ENCODE measurements at regions not wholly inside any gene's neighbourhood (a gene's known extent, or its start where the extent isn't known, plus 50 kb on each side); places are given as distances from the start of the nearest gene placed in this dataset.

DNA sequence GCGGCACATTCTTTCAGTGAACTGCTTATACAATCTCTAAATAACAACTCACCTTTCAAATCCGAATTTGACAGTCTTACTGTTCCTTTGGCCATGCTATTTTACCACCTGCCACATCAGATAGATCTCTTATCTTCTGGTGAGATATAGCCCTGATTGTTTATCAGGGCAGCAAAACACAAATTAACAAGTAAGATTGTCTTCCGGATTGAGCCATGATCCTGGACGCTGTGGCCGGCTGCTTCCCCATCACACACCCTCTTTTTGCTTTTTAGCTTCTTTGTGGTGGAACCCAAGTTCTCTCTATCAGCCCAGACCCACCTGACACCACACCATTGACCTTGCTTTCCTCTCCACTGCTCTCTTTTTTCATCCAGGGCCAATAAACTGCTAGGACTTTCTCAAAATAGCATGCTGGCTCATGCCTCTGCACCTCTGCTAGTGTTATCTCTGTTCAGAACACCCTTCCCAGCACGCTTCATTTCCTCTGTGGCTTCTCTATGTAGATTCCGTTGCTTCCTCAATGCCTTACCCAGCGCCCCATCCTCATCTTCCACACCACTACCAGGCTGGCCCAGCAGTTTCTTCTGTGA is 111.8 kb upstream of the CNTNAP5 start:
- H3K4me3 ChIP-seq (ENCODE audit: low read depth, low read length): no peak overlapping the region
- no peaks in the 10 kb centered on the region for H3K27me3 ChIP-seq (ENCODE audit: control insufficient read depth, insufficient read depth, low read length)
- H3K4me1 ChIP-seq: peaks cover 2% of the 10 kb centered on the region
- no peaks in the 10 kb centered on the region for H3K36me3 ChIP-seq (ENCODE audit: control insufficient read depth, insufficient read depth, low read length)
- H3K27ac ChIP-seq: no peak overlapping the region
- H3K9me3 ChIP-seq (ENCODE audit: control insufficient read depth, low read length): no peaks in the 10 kb centered on the region
- no peak overlapping the region for H3K4me2 ChIP-seq (ENCODE audit: low read length)
- TF ChIP-seq, protein P1, sequence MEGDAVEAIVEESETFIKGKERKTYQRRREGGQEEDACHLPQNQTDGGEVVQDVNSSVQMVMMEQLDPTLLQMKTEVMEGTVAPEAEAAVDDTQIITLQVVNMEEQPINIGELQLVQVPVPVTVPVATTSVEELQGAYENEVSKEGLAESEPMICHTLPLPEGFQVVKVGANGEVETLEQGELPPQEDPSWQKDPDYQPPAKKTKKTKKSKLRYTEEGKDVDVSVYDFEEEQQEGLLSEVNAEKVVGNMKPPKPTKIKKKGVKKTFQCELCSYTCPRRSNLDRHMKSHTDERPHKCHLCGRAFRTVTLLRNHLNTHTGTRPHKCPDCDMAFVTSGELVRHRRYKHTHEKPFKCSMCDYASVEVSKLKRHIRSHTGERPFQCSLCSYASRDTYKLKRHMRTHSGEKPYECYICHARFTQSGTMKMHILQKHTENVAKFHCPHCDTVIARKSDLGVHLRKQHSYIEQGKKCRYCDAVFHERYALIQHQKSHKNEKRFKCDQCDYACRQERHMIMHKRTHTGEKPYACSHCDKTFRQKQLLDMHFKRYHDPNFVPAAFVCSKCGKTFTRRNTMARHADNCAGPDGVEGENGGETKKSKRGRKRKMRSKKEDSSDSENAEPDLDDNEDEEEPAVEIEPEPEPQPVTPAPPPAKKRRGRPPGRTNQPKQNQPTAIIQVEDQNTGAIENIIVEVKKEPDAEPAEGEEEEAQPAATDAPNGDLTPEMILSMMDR (IDR thresholded peaks at IDR 0.05): no peak
- H3K79me2 ChIP-seq: no peaks in the 10 kb centered on the region
- H3K9ac ChIP-seq: no peak overlapping the region
- H2AFZ ChIP-seq: no peak overlapping the region

DNA sequence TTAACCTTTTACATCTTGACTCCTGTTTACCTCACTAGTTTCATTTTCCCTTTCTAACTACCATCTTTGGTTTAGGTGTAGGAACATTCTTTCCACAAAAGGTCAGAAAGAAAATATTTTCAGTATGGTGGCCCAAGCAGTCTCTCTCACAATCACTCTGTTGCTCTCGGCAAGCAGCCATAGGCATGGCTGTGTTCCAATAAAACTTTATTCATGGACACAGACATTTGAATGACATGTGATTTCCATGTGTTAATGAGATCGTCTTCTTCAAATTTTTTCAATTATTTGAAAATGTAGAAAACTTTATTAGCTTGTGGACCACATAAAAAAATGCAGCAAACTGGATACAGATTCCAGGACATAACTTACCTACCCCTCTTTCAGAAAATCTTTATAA is 109.7 kb upstream of the CNTNAP5 start:
- Histone ChIP-seq H3K27ac (no peak overlapping the region), H3K4me1 (peaks cover 2% of the 10 kb centered on the region), H3K4me2 (ENCODE audit: low read length) (no peak overlapping the region), H3K36me3 (ENCODE audit: control insufficient read depth, insufficient read depth, low read length) (no peaks in the 10 kb centered on the region), H3K9me3 (ENCODE audit: control insufficient read depth, low read length) (no peaks in the 10 kb centered on the region), H3K79me2 (no peaks in the 10 kb centered on the region), H3K9ac (no peak overlapping the region), H3K27me3 (ENCODE audit: control insufficient read depth, insufficient read depth, low read length) (no peaks in the 10 kb centered on the region), H2AFZ (no peak overlapping the region), H3K4me3 (ENCODE audit: low read depth, low read length) (no peak overlapping the region)
- TF ChIP-seq, protein P1 (IDR thresholded peaks at IDR 0.05): no peak

DNA sequence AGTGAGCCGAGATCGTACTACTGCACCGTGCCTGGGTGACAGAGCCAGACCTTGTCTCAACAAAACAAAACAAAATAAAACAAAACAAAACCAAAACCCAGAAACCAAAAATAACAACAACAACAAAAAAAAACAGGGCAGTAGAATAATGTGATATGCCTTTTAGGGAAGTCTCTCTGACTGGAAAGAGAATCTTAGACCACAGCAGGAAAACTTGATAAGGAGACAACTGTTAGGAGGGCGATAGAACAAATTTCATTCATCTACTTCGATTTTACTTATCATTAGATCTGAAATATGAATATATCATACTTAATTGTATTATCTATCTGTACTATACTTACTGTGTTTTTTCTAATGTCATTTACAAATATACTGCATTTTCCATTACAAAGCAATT is 109.0 kb upstream of the CNTNAP5 start:
- H3K27me3 ChIP-seq (ENCODE audit: control insufficient read depth, insufficient read depth, low read length): no peaks in the 10 kb centered on the region
- no peaks in the 10 kb centered on the region for H3K79me2 ChIP-seq
- no peaks in the 10 kb centered on the region for H3K9me3 ChIP-seq (ENCODE audit: control insufficient read depth, low read length)
- H3K9ac ChIP-seq: no peak overlapping the region
- no peak overlapping the region for H2AFZ ChIP-seq
- no peak overlapping the region for H3K27ac ChIP-seq
- TF ChIP-seq, protein P1 (IDR thresholded peaks at IDR 0.05): no peak
- H3K4me2 ChIP-seq (ENCODE audit: low read length): no peak overlapping the region
- peaks cover 2% of the 10 kb centered on the region for H3K4me1 ChIP-seq
- no peak overlapping the region for H3K4me3 ChIP-seq (ENCODE audit: low read depth, low read length)
- no peaks in the 10 kb centered on the region for H3K36me3 ChIP-seq (ENCODE audit: control insufficient read depth, insufficient read depth, low read length)

DNA sequence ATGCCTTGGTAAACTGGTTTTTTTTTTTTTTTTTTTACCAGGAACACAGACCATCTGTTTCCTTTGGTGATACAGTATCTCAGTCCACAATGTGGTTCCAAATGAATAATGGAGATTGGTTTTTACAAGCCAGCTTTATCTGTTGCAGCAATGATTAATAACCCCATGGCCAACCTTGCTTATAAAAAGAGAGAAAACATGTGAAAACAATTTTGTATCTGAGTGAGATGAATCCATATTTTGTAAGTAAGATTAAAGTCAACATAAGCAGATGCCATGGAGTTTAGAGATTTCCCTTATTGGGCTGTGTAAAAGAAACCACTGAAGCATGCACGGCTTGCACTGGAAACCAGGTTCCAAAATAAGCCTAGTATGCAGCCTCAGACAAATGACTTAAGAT is 108.6 kb upstream of the CNTNAP5 start:
- Histone ChIP-seq H3K79me2 (no peaks in the 10 kb centered on the region), H3K4me3 (ENCODE audit: low read depth, low read length) (no peak overlapping the region), H3K36me3 (ENCODE audit: control insufficient read depth, insufficient read depth, low read length) (no peaks in the 10 kb centered on the region), H3K4me1 (peaks cover 2% of the 10 kb centered on the region), H3K9ac (no peak overlapping the region), H3K9me3 (ENCODE audit: control insufficient read depth, low read length) (no peaks in the 10 kb centered on the region), H3K27ac (no peak overlapping the region), H3K27me3 (ENCODE audit: control insufficient read depth, insufficient read depth, low read length) (no peaks in the 10 kb centered on the region), H3K4me2 (ENCODE audit: low read length) (no peak overlapping the region), H2AFZ (no peak overlapping the region)
- TF ChIP-seq, protein P1 (IDR thresholded peaks at IDR 0.05): no peak

DNA sequence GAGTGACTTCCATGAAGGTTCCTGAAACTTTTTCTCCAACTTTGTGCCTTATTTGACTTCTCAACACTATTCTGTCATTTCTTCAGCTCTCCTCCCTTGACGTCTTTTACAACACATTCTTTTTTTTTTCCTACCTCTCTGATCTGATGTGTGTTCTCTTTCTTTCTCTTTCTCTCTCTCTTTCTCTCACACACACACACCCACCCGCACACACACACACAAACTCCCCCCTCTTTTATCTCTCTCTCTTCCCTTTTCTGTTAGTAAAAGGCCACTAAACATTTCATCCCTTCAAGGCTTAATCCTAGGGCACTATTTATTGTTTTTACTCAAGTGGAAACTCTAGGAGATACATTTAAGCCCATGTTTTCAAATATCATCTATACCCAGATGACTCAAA is 107.8 kb upstream of the CNTNAP5 start:
- Histone ChIP-seq H3K79me2 (no peaks in the 10 kb centered on the region), H3K4me3 (ENCODE audit: low read depth, low read length) (no peak overlapping the region), H3K4me2 (ENCODE audit: low read length) (no peak overlapping the region), H3K9ac (no peak overlapping the region), H3K9me3 (ENCODE audit: control insufficient read depth, low read length) (no peaks in the 10 kb centered on the region), H3K4me1 (peaks cover 2% of the 10 kb centered on the region), H3K27ac (no peak overlapping the region), H2AFZ (no peak overlapping the region), H3K27me3 (ENCODE audit: control insufficient read depth, insufficient read depth, low read length) (no peaks in the 10 kb centered on the region), H3K36me3 (ENCODE audit: control insufficient read depth, insufficient read depth, low read length) (no peaks in the 10 kb centered on the region)
- TF ChIP-seq, protein P1 (IDR thresholded peaks at IDR 0.05): no peak

Measured in parathyroid adenoma (tissue), 2 donors.